ENCODE measurements at regions not wholly inside any gene's neighbourhood (a gene's known extent, or its start where the extent isn't known, plus 50 kb on each side); places are given as distances from the start of the nearest gene placed in this dataset.

DNA sequence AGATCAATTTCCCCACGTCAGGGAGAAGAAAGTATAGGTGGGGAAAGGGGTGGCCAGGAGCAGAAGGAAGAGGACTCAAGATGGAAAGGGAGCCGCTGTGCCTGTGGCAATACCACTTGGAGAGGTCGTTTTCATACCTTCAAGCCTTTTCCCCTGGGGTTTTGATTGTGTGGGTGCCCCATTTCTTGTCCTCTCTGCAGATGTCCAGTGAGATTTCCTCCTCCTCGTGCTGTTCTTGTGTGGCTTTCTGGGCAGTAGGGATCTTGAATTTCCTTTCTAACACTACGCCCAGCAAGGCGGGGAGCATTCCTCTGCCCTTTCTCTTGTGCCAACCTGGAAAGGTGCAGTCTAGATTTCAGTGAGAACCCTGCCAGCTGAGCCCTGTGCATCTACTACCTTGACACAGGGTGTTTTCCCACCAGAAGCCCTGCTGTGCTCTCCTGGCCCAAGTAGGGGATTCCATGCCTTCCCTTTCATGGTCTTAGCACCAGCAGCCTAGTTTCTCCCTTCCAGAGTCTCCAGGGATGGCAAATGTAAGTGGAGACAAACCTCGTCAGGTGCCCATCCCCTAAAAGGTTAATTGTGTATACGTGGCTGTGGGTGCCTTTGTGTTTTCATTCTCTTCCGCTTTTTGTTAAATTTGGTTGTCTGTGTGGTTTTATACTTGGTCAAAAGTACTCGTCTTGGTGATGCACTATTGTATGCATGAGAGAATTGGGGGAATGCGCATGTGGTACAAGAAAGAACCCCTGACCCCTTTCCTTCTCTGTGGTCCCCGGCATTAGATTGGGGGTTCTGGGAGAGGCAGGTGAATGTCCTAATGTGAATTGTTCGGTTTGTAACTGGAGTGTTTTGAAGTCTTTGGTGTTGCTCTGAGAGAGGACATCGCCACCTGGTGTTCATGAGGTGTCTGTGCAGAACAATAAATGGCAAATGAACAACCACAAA lies 71.4 kb upstream of the MPEG1 start:
- peak; percentile 4 for DNase-seq (ENCODE audit: low read depth)
- H3K4me3 ChIP-seq (ENCODE audit: low read length), result no peak overlapping the region
- TF ChIP-seq, protein P1, sequence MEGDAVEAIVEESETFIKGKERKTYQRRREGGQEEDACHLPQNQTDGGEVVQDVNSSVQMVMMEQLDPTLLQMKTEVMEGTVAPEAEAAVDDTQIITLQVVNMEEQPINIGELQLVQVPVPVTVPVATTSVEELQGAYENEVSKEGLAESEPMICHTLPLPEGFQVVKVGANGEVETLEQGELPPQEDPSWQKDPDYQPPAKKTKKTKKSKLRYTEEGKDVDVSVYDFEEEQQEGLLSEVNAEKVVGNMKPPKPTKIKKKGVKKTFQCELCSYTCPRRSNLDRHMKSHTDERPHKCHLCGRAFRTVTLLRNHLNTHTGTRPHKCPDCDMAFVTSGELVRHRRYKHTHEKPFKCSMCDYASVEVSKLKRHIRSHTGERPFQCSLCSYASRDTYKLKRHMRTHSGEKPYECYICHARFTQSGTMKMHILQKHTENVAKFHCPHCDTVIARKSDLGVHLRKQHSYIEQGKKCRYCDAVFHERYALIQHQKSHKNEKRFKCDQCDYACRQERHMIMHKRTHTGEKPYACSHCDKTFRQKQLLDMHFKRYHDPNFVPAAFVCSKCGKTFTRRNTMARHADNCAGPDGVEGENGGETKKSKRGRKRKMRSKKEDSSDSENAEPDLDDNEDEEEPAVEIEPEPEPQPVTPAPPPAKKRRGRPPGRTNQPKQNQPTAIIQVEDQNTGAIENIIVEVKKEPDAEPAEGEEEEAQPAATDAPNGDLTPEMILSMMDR (conservative IDR thresholded peaks at IDR 0.05; ENCODE audit: low read depth, low read length), result peak; percentile 80

GRCh38 chr11:59283311-59283710 lies 70.6 kb upstream of the MPEG1 start:
- TF ChIP-seq, protein P1 (conservative IDR thresholded peaks at IDR 0.05; ENCODE audit: low read depth, low read length), result no peak
- no peak overlapping the region for H3K4me3 ChIP-seq (ENCODE audit: low read length)
- no peak for DNase-seq (ENCODE audit: low read depth)

DNA sequence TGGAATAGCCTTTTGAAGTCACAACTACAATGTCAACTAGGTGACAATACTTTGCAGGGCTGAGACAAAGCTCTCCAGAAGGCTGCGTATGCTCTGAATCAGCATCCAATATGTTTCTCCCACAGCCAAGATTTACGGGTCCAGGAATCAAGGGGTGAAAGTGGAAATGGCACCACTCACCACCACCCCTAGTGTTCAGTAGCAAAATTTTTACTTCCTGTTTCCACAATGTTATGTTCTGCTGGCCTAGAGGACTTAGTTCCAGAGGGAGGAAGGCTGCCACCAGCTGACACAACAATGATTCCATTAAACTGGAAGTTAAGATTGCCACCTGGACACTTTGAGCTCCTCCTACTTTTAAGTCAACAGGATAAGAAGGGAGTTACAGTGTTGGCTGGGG lies 68.5 kb upstream of the MPEG1 start:
- TF ChIP-seq, protein P1 (conservative IDR thresholded peaks at IDR 0.05; ENCODE audit: low read depth, low read length), result no peak
- no peak for DNase-seq (ENCODE audit: low read depth)
- H3K4me3 ChIP-seq (ENCODE audit: low read length), result no peak overlapping the region

GRCh38 chr11:59273373-59273841 lies 60.7 kb upstream of the MPEG1 start:
- TF ChIP-seq, protein P1 (conservative IDR thresholded peaks at IDR 0.05; ENCODE audit: low read depth, low read length), result no peak
- no peak for DNase-seq (ENCODE audit: low read depth)
- H3K4me3 ChIP-seq (ENCODE audit: low read length), result no peak overlapping the region

GRCh38 chr11:59272771-59273372 lies 60.1 kb upstream of the MPEG1 start:
- TF ChIP-seq, protein P1 (conservative IDR thresholded peaks at IDR 0.05; ENCODE audit: low read depth, low read length), result no peak
- H3K4me3 ChIP-seq (ENCODE audit: low read length), result no peak overlapping the region
- no peak for DNase-seq (ENCODE audit: low read depth)

DNA sequence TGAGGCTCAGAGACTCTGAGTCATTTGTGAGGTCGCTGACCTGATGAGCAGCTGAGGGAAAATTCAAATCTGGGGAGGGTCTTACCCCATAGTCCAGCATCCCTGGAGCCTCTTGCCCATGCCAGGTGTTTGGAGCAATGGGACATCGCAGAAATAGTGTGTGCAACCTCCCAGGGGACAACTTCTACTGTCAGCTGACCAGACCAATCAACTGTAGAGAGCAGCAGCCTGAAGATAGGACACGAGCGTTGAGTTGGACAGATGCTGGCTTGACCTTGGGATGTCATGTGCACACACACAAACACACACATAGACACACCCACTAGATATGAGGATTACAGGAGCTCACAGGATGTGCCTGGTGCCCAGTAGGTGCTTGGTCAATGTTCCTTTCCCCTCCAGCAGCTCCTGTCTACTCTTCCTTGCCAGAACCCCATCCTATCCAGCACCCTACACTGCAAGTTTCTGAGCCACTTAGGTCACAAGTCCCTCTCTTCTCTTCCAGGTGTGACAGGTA lies 59.1 kb upstream of the MPEG1 start:
- TF ChIP-seq, protein P1 (conservative IDR thresholded peaks at IDR 0.05; ENCODE audit: low read depth, low read length), result no peak

More for the DNA sequence above, 59.1 kb upstream of the MPEG1 start:
- no peak for DNase-seq (ENCODE audit: low read depth)
- no peak overlapping the region for H3K4me3 ChIP-seq (ENCODE audit: low read length)

All from retinal pigment epithelial cell (primary cell).